OCI-LY7 (cell line): ENCODE measurements at regions not wholly inside any gene's neighbourhood (a gene's known extent, or its start where the extent isn't known, plus 50 kb on each side); places are given as distances from the start of the nearest gene placed in this dataset.
A peak's percentile ranks its signal among the peaks of the same experiment; 100 is the strongest.

ENCODE experiments used
- BruUV-seq: library from RNA; stranded (reverse); fragments of 400-500 nt; replicated peaks from 2 replicates; lab custom pipeline; 2021; lab: Mats Ljungman, UMichigan
- CTCF ChIA-PET: fragments of 300-600 bp; sonication (Branson Sonifier 250); formaldehyde crosslinking; loops from one replicate; lab custom pipeline; 2022; ENCODE audit warnings: antibody characterized with exemption; ENCODE audit not compliant: unreplicated experiment; lab: Charles Lee
- POLR2A ChIA-PET: fragments of 300-600 bp; sonication (Branson Sonifier 250); formaldehyde crosslinking; loops from one replicate; lab custom pipeline; 2022; ENCODE audit warnings: antibody characterized with exemption; lab: Charles Lee
- DNase-seq: peaks from one replicate; pipeline ENCODE4 v3.0.0-alpha.2; 2015; ENCODE audit warnings: low spot score
- H2AFZ ChIP-seq: fragments of 200-600 bp; sonication (generic), shearing (Covaris generic); 2 replicates; pipeline ENCODE4 v1.6.1; 2014; ENCODE audit warnings: mild to moderate bottlenecking, antibody characterized with exemption, low read length, moderate library complexity
- H3K27ac ChIP-seq: fragments of 200-600 bp; sonication (generic); 2 replicates; pipeline ENCODE4 v1.5.1; 2014; ENCODE audit warnings: mixed run types, low read depth, mild to moderate bottlenecking, moderate library complexity, low read length, inconsistent platforms; ENCODE audit not compliant: poor library complexity, severe bottlenecking
- H3K36me3 ChIP-seq: fragments of 200-600 bp; sonication (generic); 2 replicates; pipeline ENCODE4 v1.6.1; 2014; ENCODE audit warnings: mild to moderate bottlenecking, antibody characterized with exemption, low read length, moderate library complexity, mixed read lengths; ENCODE audit not compliant: insufficient read depth
- H3K4me1 ChIP-seq: fragments of 200-600 bp; sonication (generic); 2 replicates; pipeline ENCODE4 v1.5.1; 2014; ENCODE audit warnings: mild to moderate bottlenecking, low read length; ENCODE audit not compliant: insufficient read depth, poor library complexity, severe bottlenecking
- H3K4me2 ChIP-seq: fragments of 200-600 bp; sonication (generic); 2 replicates; pipeline ENCODE4 v1.6.1; 2014; ENCODE audit warnings: mild to moderate bottlenecking, low read length
- H3K4me3 ChIP-seq: fragments of 200-600 bp; sonication (generic); 2 replicates; pipeline ENCODE4 v1.5.1; 2014; ENCODE audit warnings: mild to moderate bottlenecking, low read depth, low read length; ENCODE audit not compliant: poor library complexity, severe bottlenecking
- H3K79me2 ChIP-seq: fragments of 200-600 bp; sonication (generic); 2 replicates; pipeline ENCODE4 v1.6.1; 2016; ENCODE audit warnings: low read depth, mild to moderate bottlenecking, low read length, moderate library complexity, mixed read lengths; ENCODE audit not compliant: insufficient read depth
- H3K9me2 ChIP-seq: fragments of 200-600 bp; sonication (generic); 2 replicates; pipeline ENCODE4 v1.6.1; 2016; ENCODE audit warnings: mild to moderate bottlenecking, low read length, mixed read lengths; ENCODE audit not compliant: insufficient read depth
- H3K9me3 ChIP-seq: fragments of 200-600 bp; sonication (generic); 2 replicates; pipeline ENCODE4 v1.6.1; 2014; ENCODE audit warnings: mild to moderate bottlenecking, mixed run types, low read length, mixed read lengths
- H4K20me1 ChIP-seq: fragments of 200-600 bp; sonication (generic); 2 replicates; pipeline ENCODE4 v1.6.1; 2014; ENCODE audit warnings: mild to moderate bottlenecking, antibody characterized with exemption, low read length, moderate library complexity, mixed read lengths; ENCODE audit not compliant: insufficient read depth
- EZH2phosphoT487 ChIP-seq: fragments of 200-600 bp; sonication (generic); IDR thresholded peaks from 2 replicates; pipeline ENCODE4 v1.6.1; 2018; ENCODE audit warnings: low read depth, borderline replicate concordance, mild to moderate bottlenecking, mixed run types, antibody characterized with exemption, low read length, moderate library complexity, mixed read lengths
- intact Hi-C: fragments of 100-400 bp; cut with micrococcal nuclease; formaldehyde crosslinking; loops from one replicate; pipeline ENCODE4 v1.10.0; 2022; ENCODE audit not compliant: unreplicated experiment
- TF ChIP-seq, protein P1 (sequence below): fragments of 200-600 bp; sonication (generic); conservative IDR thresholded peaks from 2 replicates; pipeline ENCODE4 v1.5.1; 2014; ENCODE audit warnings: mild to moderate bottlenecking, antibody characterized with exemption, low read length, moderate library complexity, mixed read lengths

DNA sequence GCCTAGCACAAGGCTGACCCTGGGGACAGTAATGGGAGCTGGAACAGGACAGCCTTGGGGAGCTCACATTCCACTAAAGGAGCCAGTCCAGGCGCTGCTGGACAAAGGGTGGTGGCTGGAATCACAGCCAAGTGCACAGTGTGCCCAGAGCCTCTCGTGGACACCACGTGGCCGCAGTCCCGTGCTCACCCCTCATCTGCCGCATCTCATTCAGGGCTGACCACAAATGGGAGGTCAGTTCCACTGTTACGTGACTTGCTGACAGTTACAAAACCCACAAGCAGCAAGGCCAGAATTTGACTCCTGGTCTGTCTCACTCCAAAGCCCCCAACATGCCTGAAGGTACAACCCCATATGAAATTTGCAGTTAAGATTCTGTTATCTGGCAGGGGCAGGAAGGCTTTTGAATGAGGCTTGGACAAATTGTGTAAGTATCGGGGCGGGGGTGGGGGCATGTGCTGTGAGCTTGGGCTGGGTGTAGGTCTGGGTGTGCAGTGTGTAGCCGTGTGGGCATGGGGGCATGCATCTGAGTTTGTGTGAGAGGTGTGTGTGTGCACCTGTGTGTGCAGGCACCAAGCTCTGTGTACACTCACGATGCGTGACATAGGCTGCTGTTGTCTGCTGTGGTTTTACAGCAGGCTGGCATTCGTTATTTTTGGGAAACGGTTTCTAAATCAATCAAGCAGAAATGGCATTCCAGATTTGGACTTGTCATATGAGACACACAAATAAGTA lies 301.7 kb downstream of the BRD1 start:
- intact Hi-C loops: no loop called here
- ChIA-PET POLR2A (no interaction called here), CTCF (no interaction called here)
- Histone ChIP-seq H3K4me3 (no peak overlapping the region), H3K27ac (no peak overlapping the region), H3K4me1 (peaks cover 9% of the 10 kb centered on the region), H2AFZ (no peak overlapping the region), H4K20me1 (no peaks in the 10 kb centered on the region; the same call in 1 of the 2 replicates), H3K79me2 (no peaks in the 10 kb centered on the region), H3K36me3 (no peaks in the 10 kb centered on the region), H3K9me3 (no peaks in the 10 kb centered on the region), H3K9me2 (no peaks in the 10 kb centered on the region), H3K4me2 (0 out of 2 replicates have a peak overlapping the region, but pooled peaks have one; percentile 1)
- TF ChIP-seq EZH2phosphoT487: no peak
- TF ChIP-seq, protein P1, sequence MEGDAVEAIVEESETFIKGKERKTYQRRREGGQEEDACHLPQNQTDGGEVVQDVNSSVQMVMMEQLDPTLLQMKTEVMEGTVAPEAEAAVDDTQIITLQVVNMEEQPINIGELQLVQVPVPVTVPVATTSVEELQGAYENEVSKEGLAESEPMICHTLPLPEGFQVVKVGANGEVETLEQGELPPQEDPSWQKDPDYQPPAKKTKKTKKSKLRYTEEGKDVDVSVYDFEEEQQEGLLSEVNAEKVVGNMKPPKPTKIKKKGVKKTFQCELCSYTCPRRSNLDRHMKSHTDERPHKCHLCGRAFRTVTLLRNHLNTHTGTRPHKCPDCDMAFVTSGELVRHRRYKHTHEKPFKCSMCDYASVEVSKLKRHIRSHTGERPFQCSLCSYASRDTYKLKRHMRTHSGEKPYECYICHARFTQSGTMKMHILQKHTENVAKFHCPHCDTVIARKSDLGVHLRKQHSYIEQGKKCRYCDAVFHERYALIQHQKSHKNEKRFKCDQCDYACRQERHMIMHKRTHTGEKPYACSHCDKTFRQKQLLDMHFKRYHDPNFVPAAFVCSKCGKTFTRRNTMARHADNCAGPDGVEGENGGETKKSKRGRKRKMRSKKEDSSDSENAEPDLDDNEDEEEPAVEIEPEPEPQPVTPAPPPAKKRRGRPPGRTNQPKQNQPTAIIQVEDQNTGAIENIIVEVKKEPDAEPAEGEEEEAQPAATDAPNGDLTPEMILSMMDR: no peak
- no TSS peak for BruUV-seq
- DNase-seq: no peak

DNA sequence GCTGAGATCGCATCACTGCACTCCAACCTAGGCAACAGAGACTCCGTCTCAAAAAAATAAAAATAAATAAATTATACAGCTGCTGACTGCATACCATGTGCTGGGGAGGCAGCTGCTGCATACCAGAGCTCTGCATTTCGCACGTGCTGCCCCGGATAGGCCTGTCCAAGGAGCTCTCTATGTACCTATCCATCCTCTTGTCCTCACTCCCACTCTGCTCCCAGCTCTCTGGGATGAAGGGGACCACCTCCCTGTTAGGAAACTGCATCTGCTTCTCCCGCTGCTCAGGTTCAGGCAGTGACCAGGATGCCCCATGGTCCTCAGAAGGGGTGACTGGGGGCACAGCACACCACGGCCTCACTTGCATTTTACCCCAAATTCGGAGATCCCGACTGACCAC lies 302.3 kb downstream of the BRD1 start:
- no peak for DNase-seq
- ChIA-PET POLR2A (no interaction called here), CTCF (no interaction called here)
- Histone ChIP-seq H3K4me3 (no peak overlapping the region), H3K27ac (no peak overlapping the region), H3K4me2 (no peak overlapping the region), H2AFZ (no peak overlapping the region), H3K9me3 (no peaks in the 10 kb centered on the region), H3K36me3 (no peaks in the 10 kb centered on the region), H3K79me2 (no peaks in the 10 kb centered on the region), H4K20me1 (no peaks in the 10 kb centered on the region; the same call in 1 of the 2 replicates), H3K4me1 (peaks cover 9% of the 10 kb centered on the region), H3K9me2 (no peaks in the 10 kb centered on the region)
- no peak for TF ChIP-seq EZH2phosphoT487
- TF ChIP-seq, protein P1: no peak
- no TSS peak for BruUV-seq
- intact Hi-C loops: no loop called here

DNA sequence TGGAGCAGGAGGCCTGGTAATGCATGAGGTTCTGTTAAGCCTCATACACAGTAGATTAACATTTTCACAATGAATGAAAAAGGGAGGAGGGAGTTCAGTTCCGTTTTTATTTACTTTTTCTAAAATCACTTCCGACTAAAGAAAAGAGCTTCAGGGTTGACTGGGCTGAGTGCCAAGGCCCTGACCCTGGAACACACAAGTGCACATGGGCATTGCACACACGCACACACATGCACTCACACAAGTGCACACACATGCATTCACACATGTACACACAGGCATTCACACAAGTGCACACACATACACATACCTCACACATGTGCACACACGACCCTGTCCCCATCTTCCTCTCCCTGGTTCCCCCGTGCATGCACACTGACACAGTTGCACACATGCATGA lies 303.3 kb downstream of the BRD1 start:
- Histone ChIP-seq H2AFZ (no peak overlapping the region), H3K9me2 (no peaks in the 10 kb centered on the region), H3K4me1 (peaks cover 9% of the 10 kb centered on the region), H4K20me1 (no peaks in the 10 kb centered on the region; the same call in 1 of the 2 replicates), H3K79me2 (no peaks in the 10 kb centered on the region), H3K9me3 (no peaks in the 10 kb centered on the region), H3K4me2 (no peak overlapping the region), H3K4me3 (no peak overlapping the region), H3K27ac (no peak overlapping the region), H3K36me3 (no peaks in the 10 kb centered on the region)
- no peak for TF ChIP-seq EZH2phosphoT487
- TF ChIP-seq, protein P1: no peak
- BruUV-seq: no TSS peak
- intact Hi-C loops: no loop called here
- DNase-seq: no peak
- POLR2A ChIA-PET: no interaction called here
- CTCF ChIA-PET: no interaction called here
